Trophoblast cell (in vitro differentiated cells and primary cell): ENCODE measurements at regions not wholly inside any gene's neighbourhood (a gene's known extent, or its start where the extent isn't known, plus 50 kb on each side); places are given as distances from the start of the nearest gene placed in this dataset.

Experiments
- DNase-seq, 2 donors: peaks; one replicate each; pipeline ENCODE4 v3.0.0-alpha.2; 2016
- H2AFZ ChIP-seq: 2 replicates; pipeline ENCODE4 v1.6.1; 2013; ENCODE audit warnings: low read length, moderate library complexity, mild to moderate bottlenecking; ENCODE audit not compliant: insufficient read depth, poor library complexity
- H2AK5ac ChIP-seq: 2 replicates; pipeline ENCODE4 v1.6.1; 2013; ENCODE audit warnings: mild to moderate bottlenecking, low read length
- H2BK120ac ChIP-seq: 2 replicates; pipeline ENCODE4 v1.6.1; 2013; ENCODE audit warnings: low read length, mild to moderate bottlenecking, moderate library complexity; ENCODE audit not compliant: insufficient read depth, poor library complexity
- H2BK12ac ChIP-seq: 2 replicates; pipeline ENCODE4 v1.6.1; 2013; ENCODE audit warnings: mild to moderate bottlenecking, low read length, moderate library complexity
- H2BK5ac ChIP-seq: 2 replicates; pipeline ENCODE4 v1.6.1; 2013; ENCODE audit warnings: low read length, low read depth, moderate library complexity, mild to moderate bottlenecking; ENCODE audit not compliant: poor library complexity
- H3K14ac ChIP-seq: 2 replicates; pipeline ENCODE4 v1.6.1; 2013; ENCODE audit warnings: mild to moderate bottlenecking, low read length
- H3K18ac ChIP-seq: 2 replicates; pipeline ENCODE4 v1.6.1; 2013; ENCODE audit warnings: mild to moderate bottlenecking, low read length
- H3K23ac ChIP-seq: 2 replicates; pipeline ENCODE4 v1.6.1; 2013; ENCODE audit warnings: low read length
- H3K27ac ChIP-seq: 2 replicates; pipeline ENCODE4 v1.5.1; 2013; ENCODE audit warnings: low read depth, mild to moderate bottlenecking, inconsistent platforms, low read length, moderate library complexity
- H3K27me3 ChIP-seq: 2 replicates; pipeline ENCODE4 v1.6.1; 2013; ENCODE audit warnings: inconsistent platforms, mild to moderate bottlenecking, low read length, moderate library complexity; ENCODE audit not compliant: insufficient read depth
- H3K36me3 ChIP-seq, 2 experiments: 1 replicate in 1 of 2; 2 replicates in 1 of 2; pipeline ENCODE4 v1.6.1; 2013; ENCODE audit warnings: low read length in 2 of 2, mild to moderate bottlenecking in 2 of 2, moderate library complexity in 1 of 2; ENCODE audit not compliant: insufficient read depth in 2 of 2, control insufficient read depth in 1 of 2
- H3K4ac ChIP-seq: 2 replicates; pipeline ENCODE4 v1.6.1; 2013; ENCODE audit warnings: low read depth, mild to moderate bottlenecking, low read length, moderate library complexity
- H3K4me1 ChIP-seq, 2 experiments: 1 replicate in 1 of 2; 2 replicates in 1 of 2; pipeline ENCODE4 v1.6.1; 2013; ENCODE audit warnings: low read length in 2 of 2, mild to moderate bottlenecking in 2 of 2, moderate library complexity in 1 of 2; ENCODE audit not compliant: insufficient read depth in 2 of 2, control insufficient read depth in 1 of 2
- H3K4me2 ChIP-seq: 2 replicates; pipeline ENCODE4 v1.6.1; 2013; ENCODE audit warnings: inconsistent platforms, mild to moderate bottlenecking, low read length, moderate library complexity
- H3K4me3 ChIP-seq: 2 replicates; pipeline ENCODE4 v1.5.1; 2013; ENCODE audit warnings: mild to moderate bottlenecking, low read depth, low read length, inconsistent platforms
- H3K79me1 ChIP-seq: one replicate; pipeline ENCODE4 v1.6.1; 2013; ENCODE audit warnings: low read length
- H3K79me2 ChIP-seq: 2 replicates; pipeline ENCODE4 v1.6.1; 2013; ENCODE audit warnings: low read length, mild to moderate bottlenecking; ENCODE audit not compliant: control insufficient read depth, insufficient read depth, poor library complexity
- H3K9ac ChIP-seq: 2 replicates; pipeline ENCODE4 v1.6.1; 2013; ENCODE audit warnings: mild to moderate bottlenecking, low read length
- H3K9me3 ChIP-seq: 2 replicates; pipeline ENCODE4 v1.6.1; 2013; ENCODE audit warnings: low read depth, mild to moderate bottlenecking, control low read depth, inconsistent platforms, low read length; ENCODE audit not compliant: insufficient read depth
- H4K12ac ChIP-seq: 2 replicates; pipeline ENCODE4 v1.6.1; 2013; ENCODE audit warnings: low read depth, mild to moderate bottlenecking, low read length, moderate library complexity
- H4K8ac ChIP-seq: 2 replicates; pipeline ENCODE4 v1.6.1; 2013; ENCODE audit warnings: low read depth, mild to moderate bottlenecking, low read length, moderate library complexity
- H4K91ac ChIP-seq: one replicate; pipeline ENCODE4 v1.6.1; 2013; ENCODE audit warnings: low read depth, mild to moderate bottlenecking, low read length, moderate library complexity
- whole genome bisulfite sequencing: extraction: QIAGEN DNeasy Blood & Tissue Kit; methylation state at CpG from one replicate; pipeline ENCODE4 v1.1.7; 2013; ENCODE audit warnings: missing lambda C conversion rate; ENCODE audit not compliant: insufficient read length, insufficient coverage; ENCODE audit errors: extremely low coverage; 5-methylcytosine and 5-hydroxymethylcytosine counted together

- H2BK120ac ChIP-seq, result no peak overlapping the region
- no peak overlapping the region for H2AFZ ChIP-seq
- no peaks in the 10 kb centered on the region for H3K79me1 ChIP-seq
- H3K9ac ChIP-seq, result no peak overlapping the region
- H3K4ac ChIP-seq, result no peak overlapping the region
- no peaks in the 10 kb centered on the region for H3K4me1 ChIP-seq
- H3K4me3 ChIP-seq, result no peak overlapping the region
- no peak overlapping the region for H3K14ac ChIP-seq
- H3K79me2 ChIP-seq, result no peaks in the 10 kb centered on the region
- no peak overlapping the region for H4K91ac ChIP-seq
- no peaks in the 10 kb centered on the region for H3K27me3 ChIP-seq
- H2BK5ac ChIP-seq, result no peak overlapping the region
- no peak overlapping the region for H2AK5ac ChIP-seq
- H3K9me3 ChIP-seq, result peaks cover 4% of the 10 kb centered on the region
- no peak overlapping the region for H3K27ac ChIP-seq
- no peak overlapping the region for H4K12ac ChIP-seq
- H3K4me2 ChIP-seq, result no peak overlapping the region
- WGBS, result no CpG with 5 or more reads among the region's 7 CpGs
- no peak overlapping the region for H3K18ac ChIP-seq
- no peaks in the 10 kb centered on the region for H3K36me3 ChIP-seq
- H2BK12ac ChIP-seq, result no peak overlapping the region
- no peak overlapping the region for H4K8ac ChIP-seq
- H3K23ac ChIP-seq, result no peak overlapping the region
- no peak for DNase-seq
Measured at GRCh38 chr6:93021235-93021915, 398.0 kb downstream of the EPHA7 start.

- Histone ChIP-seq H4K12ac (no peak overlapping the region), H3K79me1 (no peaks in the 10 kb centered on the region), H3K27me3 (no peaks in the 10 kb centered on the region), H2AFZ (no peak overlapping the region), H4K91ac (no peak overlapping the region), H3K23ac (no peak overlapping the region), H3K79me2 (no peaks in the 10 kb centered on the region), H3K4me3 (no peak overlapping the region), H3K9ac (no peak overlapping the region), H3K4me1 (no peaks in the 10 kb centered on the region), H4K8ac (no peak overlapping the region), H2BK12ac (no peak overlapping the region), H2BK5ac (no peak overlapping the region), H3K27ac (no peak overlapping the region), H3K9me3 (peaks cover 3% of the 10 kb centered on the region), H3K4me2 (no peak overlapping the region), H2BK120ac (no peak overlapping the region), H2AK5ac (no peak overlapping the region), H3K14ac (no peak overlapping the region), H3K36me3 (no peaks in the 10 kb centered on the region), H3K18ac (no peak overlapping the region), H3K4ac (no peak overlapping the region)
- WGBS, result no CpG with 5 or more reads among the region's 1 CpG
- no peak for DNase-seq
Measured at GRCh38 chr6:93017626-93018025, 401.7 kb downstream of the EPHA7 start.

- Histone ChIP-seq H3K4ac (no peak overlapping the region), H2AK5ac (no peak overlapping the region), H3K27ac (no peak overlapping the region), H3K23ac (no peak overlapping the region), H3K4me1 (no peaks in the 10 kb centered on the region), H2BK12ac (no peak overlapping the region), H3K27me3 (no peaks in the 10 kb centered on the region), H3K9me3 (peaks cover 3% of the 10 kb centered on the region), H2BK120ac (no peak overlapping the region), H4K91ac (no peak overlapping the region), H4K12ac (no peak overlapping the region), H3K9ac (no peak overlapping the region), H3K79me2 (no peaks in the 10 kb centered on the region), H3K79me1 (no peaks in the 10 kb centered on the region), H2AFZ (no peak overlapping the region), H3K4me3 (no peak overlapping the region), H3K36me3 (no peaks in the 10 kb centered on the region), H4K8ac (no peak overlapping the region), H3K4me2 (no peak overlapping the region), H3K18ac (no peak overlapping the region), H2BK5ac (no peak overlapping the region), H3K14ac (no peak overlapping the region)
- DNase-seq, result no peak
- no CpG with 5 or more reads among the region's 2 CpGs for WGBS
Measured at GRCh38 chr6:93017213-93017612, 402.1 kb downstream of the EPHA7 start.

GRCh38 chr6:93013054-93013453 lies 406.3 kb downstream of the EPHA7 start:
- no peak overlapping the region for H4K91ac ChIP-seq

More at GRCh38 chr6:93013054-93013453, 406.3 kb downstream of the EPHA7 start:
- no peaks in the 10 kb centered on the region for H3K4me1 ChIP-seq
- WGBS, result no CpG with 5 or more reads among the region's 2 CpGs
- no peak overlapping the region for H4K12ac ChIP-seq
- no peaks in the 10 kb centered on the region for H3K36me3 ChIP-seq
- no peak overlapping the region for H3K23ac ChIP-seq
- H3K79me1 ChIP-seq, result no peaks in the 10 kb centered on the region
- H3K9me3 ChIP-seq, result peaks cover 3% of the 10 kb centered on the region
- H2AK5ac ChIP-seq, result no peak overlapping the region
- no peaks in the 10 kb centered on the region for H3K27me3 ChIP-seq
- no peak overlapping the region for H3K18ac ChIP-seq
- DNase-seq, result no peak
- H2AFZ ChIP-seq, result no peak overlapping the region
- H2BK120ac ChIP-seq, result no peak overlapping the region
- no peak overlapping the region for H3K4me2 ChIP-seq
- H3K4me3 ChIP-seq, result no peak overlapping the region
- H3K27ac ChIP-seq, result no peak overlapping the region
- H2BK12ac ChIP-seq, result no peak overlapping the region
- no peak overlapping the region for H3K14ac ChIP-seq
- H3K9ac ChIP-seq, result no peak overlapping the region
- no peaks in the 10 kb centered on the region for H3K79me2 ChIP-seq
- H4K8ac ChIP-seq, result no peak overlapping the region
- no peak overlapping the region for H2BK5ac ChIP-seq
- H3K4ac ChIP-seq, result no peak overlapping the region
